ENCODE measurements at regions not wholly inside any gene's neighbourhood (a gene's known extent, or its start where the extent isn't known, plus 50 kb on each side); places are given as distances from the start of the nearest gene placed in this dataset.

DNA sequence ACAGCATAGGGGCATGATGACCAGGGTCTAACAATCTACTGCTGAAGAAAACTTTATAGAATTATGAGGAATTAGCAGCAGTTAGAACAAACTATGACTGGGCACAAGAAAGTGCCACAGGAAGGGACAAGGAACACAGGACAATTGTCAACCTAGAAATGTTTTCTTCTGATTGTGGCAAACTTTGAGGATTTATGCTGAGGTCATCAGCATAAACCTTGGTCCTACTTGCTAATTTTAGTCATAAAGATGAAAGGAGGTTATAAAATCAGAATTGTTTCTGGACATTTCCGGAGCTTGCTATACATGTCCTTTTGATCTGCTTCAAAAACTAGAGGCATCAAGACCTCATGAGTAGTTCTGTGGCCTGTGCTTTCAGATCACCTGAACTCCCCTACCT lies 446.6 kb upstream of the THBS1 start:
- Histone ChIP-seq H3K79me2 (replicated peaks; ENCODE audit: insufficient read depth, low read length) (no peaks in the 10 kb centered on the region), H3K4me3 (ENCODE audit: low read length) (no peak overlapping the region), H2AFZ (ENCODE audit: low read depth, low read length) (no peak overlapping the region), H3K27ac (ENCODE audit: low read length) (no peak overlapping the region), H3K9me2 (ENCODE audit: insufficient read depth, low read length) (no peaks in the 10 kb centered on the region), H3K9me3 (ENCODE audit: low read length) (no peaks in the 10 kb centered on the region), H3K27me3 (ENCODE audit: insufficient read depth, low read depth, low read length) (no peaks in the 10 kb centered on the region), H3K4me2 (ENCODE audit: low read length) (no peak overlapping the region), H3K9ac (ENCODE audit: low read length) (no peak overlapping the region), H4K20me1 (ENCODE audit: insufficient read depth) (no peaks in the 10 kb centered on the region), H3F3A (ENCODE audit: insufficient read depth, low read length, poor library complexity, severe bottlenecking) (no peaks in the 10 kb centered on the region), H3K36me3 (ENCODE audit: insufficient read depth, low read length) (no peaks in the 10 kb centered on the region)
- TF ChIP-seq, protein P1, sequence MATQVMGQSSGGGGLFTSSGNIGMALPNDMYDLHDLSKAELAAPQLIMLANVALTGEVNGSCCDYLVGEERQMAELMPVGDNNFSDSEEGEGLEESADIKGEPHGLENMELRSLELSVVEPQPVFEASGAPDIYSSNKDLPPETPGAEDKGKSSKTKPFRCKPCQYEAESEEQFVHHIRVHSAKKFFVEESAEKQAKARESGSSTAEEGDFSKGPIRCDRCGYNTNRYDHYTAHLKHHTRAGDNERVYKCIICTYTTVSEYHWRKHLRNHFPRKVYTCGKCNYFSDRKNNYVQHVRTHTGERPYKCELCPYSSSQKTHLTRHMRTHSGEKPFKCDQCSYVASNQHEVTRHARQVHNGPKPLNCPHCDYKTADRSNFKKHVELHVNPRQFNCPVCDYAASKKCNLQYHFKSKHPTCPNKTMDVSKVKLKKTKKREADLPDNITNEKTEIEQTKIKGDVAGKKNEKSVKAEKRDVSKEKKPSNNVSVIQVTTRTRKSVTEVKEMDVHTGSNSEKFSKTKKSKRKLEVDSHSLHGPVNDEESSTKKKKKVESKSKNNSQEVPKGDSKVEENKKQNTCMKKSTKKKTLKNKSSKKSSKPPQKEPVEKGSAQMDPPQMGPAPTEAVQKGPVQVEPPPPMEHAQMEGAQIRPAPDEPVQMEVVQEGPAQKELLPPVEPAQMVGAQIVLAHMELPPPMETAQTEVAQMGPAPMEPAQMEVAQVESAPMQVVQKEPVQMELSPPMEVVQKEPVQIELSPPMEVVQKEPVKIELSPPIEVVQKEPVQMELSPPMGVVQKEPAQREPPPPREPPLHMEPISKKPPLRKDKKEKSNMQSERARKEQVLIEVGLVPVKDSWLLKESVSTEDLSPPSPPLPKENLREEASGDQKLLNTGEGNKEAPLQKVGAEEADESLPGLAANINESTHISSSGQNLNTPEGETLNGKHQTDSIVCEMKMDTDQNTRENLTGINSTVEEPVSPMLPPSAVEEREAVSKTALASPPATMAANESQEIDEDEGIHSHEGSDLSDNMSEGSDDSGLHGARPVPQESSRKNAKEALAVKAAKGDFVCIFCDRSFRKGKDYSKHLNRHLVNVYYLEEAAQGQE (IDR thresholded peaks at IDR 0.05; ENCODE audit: borderline replicate concordance): no peak
- TF ChIP-seq, protein P2, sequence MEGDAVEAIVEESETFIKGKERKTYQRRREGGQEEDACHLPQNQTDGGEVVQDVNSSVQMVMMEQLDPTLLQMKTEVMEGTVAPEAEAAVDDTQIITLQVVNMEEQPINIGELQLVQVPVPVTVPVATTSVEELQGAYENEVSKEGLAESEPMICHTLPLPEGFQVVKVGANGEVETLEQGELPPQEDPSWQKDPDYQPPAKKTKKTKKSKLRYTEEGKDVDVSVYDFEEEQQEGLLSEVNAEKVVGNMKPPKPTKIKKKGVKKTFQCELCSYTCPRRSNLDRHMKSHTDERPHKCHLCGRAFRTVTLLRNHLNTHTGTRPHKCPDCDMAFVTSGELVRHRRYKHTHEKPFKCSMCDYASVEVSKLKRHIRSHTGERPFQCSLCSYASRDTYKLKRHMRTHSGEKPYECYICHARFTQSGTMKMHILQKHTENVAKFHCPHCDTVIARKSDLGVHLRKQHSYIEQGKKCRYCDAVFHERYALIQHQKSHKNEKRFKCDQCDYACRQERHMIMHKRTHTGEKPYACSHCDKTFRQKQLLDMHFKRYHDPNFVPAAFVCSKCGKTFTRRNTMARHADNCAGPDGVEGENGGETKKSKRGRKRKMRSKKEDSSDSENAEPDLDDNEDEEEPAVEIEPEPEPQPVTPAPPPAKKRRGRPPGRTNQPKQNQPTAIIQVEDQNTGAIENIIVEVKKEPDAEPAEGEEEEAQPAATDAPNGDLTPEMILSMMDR (IDR thresholded peaks at IDR 0.05; ENCODE audit: poor library complexity, severe bottlenecking): no peak
- TF ChIP-seq EZH2 (IDR thresholded peaks at IDR 0.05; ENCODE audit: borderline replicate concordance, insufficient read depth, low read length, poor library complexity, severe bottlenecking): no peak
- no peak for TF ChIP-seq RAD21 (conservative IDR thresholded peaks at IDR 0.05)
- TF ChIP-seq MXI1 (conservative IDR thresholded peaks at IDR 0.05; ENCODE audit: poor library complexity, severe bottlenecking): no peak
- no peak for TF ChIP-seq TAF1 (IDR thresholded peaks at IDR 0.05; ENCODE audit: low read depth)
- TF ChIP-seq EP300 (conservative IDR thresholded peaks at IDR 0.05; ENCODE audit: poor library complexity, severe bottlenecking): no peak
- no peak for TF ChIP-seq POLR2AphosphoS5 (IDR thresholded peaks at IDR 0.05)
- no peak for TF ChIP-seq SMC3 (conservative IDR thresholded peaks at IDR 0.05; ENCODE audit: poor library complexity)

DNA sequence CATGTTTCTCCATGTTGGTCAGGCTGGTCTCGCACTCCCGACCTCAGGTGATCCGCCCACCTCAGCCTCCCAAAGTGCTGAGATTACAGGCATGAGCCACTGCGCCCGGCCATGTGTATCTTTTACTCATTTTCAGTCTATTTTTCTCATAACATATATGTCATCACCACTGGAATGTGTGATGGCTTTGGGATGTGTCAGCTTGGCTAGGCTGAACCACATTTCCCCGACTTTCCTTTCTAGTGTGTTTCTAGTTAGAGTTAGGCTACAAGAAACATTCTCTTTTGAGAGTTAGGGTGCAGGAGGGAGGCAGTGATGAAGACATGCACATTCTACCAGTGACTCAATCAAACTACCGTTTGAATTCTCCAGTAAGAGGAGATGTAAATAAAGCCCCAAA lies 444.9 kb upstream of the THBS1 start:
- Histone ChIP-seq H3K9me2 (ENCODE audit: insufficient read depth, low read length) (no peaks in the 10 kb centered on the region), H2AFZ (ENCODE audit: low read depth, low read length) (no peak overlapping the region), H3K9ac (ENCODE audit: low read length) (no peak overlapping the region), H3F3A (ENCODE audit: insufficient read depth, low read length, poor library complexity, severe bottlenecking) (no peaks in the 10 kb centered on the region), H3K27ac (ENCODE audit: low read length) (no peak overlapping the region), H3K27me3 (ENCODE audit: insufficient read depth, low read depth, low read length) (no peaks in the 10 kb centered on the region), H3K36me3 (ENCODE audit: insufficient read depth, low read length) (no peaks in the 10 kb centered on the region), H3K79me2 (replicated peaks; ENCODE audit: insufficient read depth, low read length) (no peaks in the 10 kb centered on the region), H4K20me1 (ENCODE audit: insufficient read depth) (no peaks in the 10 kb centered on the region), H3K4me3 (ENCODE audit: low read length) (no peak overlapping the region), H3K4me2 (ENCODE audit: low read length) (no peak overlapping the region), H3K9me3 (ENCODE audit: low read length) (no peaks in the 10 kb centered on the region)
- TF ChIP-seq EP300 (conservative IDR thresholded peaks at IDR 0.05; ENCODE audit: poor library complexity, severe bottlenecking): no peak
- TF ChIP-seq, protein P1 (IDR thresholded peaks at IDR 0.05; ENCODE audit: borderline replicate concordance): no peak
